GM21447 (cell line): ENCODE measurements at regions not wholly inside any gene's neighbourhood (a gene's known extent, or its start where the extent isn't known, plus 50 kb on each side); places are given as distances from the start of the nearest gene placed in this dataset.
A peak's percentile ranks its signal among the peaks of the same experiment; 100 is the strongest.

ENCODE experiments used
- ATAC-seq: cut with Tn5 transposase; IDR thresholded peaks from one replicate; pipeline ENCODE4 v1.9.1; 2021; ENCODE audit not compliant: unreplicated experiment

- ATAC-seq: peak; percentile 97
Measured at GRCh38 chr7:35537067-35538023, 157.6 kb downstream of the HERPUD2 start.

GRCh38 chr7:35536396-35536826 is 158.5 kb downstream of the HERPUD2 start:
- ATAC-seq: no peak

- ATAC-seq: no peak
Measured at GRCh38 chr7:35533902-35534301, 161.0 kb downstream of the HERPUD2 start.

GRCh38 chr7:35530124-35531109 is 164.5 kb downstream of the HERPUD2 start:
- no peak for ATAC-seq

- no peak for ATAC-seq
Measured at GRCh38 chr7:35529713-35530112, 165.2 kb downstream of the HERPUD2 start.

- no peak for ATAC-seq
Measured at GRCh38 chr7:35528381-35528977, 166.5 kb downstream of the HERPUD2 start.

GRCh38 chr7:35526645-35527044 is 168.3 kb downstream of the HERPUD2 start:
- no peak for ATAC-seq

- no peak for ATAC-seq
Measured at GRCh38 chr7:35524112-35524804, 170.7 kb downstream of the HERPUD2 start.

GRCh38 chr7:35523292-35523691 is 171.6 kb downstream of the HERPUD2 start:
- no peak for ATAC-seq

- no peak for ATAC-seq
Measured at GRCh38 chr7:35522697-35523096, 172.2 kb downstream of the HERPUD2 start.

- no peak for ATAC-seq
Measured at GRCh38 chr7:35521941-35522340, 173.0 kb downstream of the HERPUD2 start.

- ATAC-seq: no peak
Measured at GRCh38 chr7:35520810-35521625, 173.9 kb downstream of the HERPUD2 start.

GRCh38 chr7:35519971-35520809 is 174.7 kb downstream of the HERPUD2 start:
- ATAC-seq: peak; percentile 85

- ATAC-seq: no peak
Measured at GRCh38 chr7:35518767-35519166, 176.2 kb downstream of the HERPUD2 start.

- no peak for ATAC-seq
Measured at GRCh38 chr7:35516498-35516897, 178.4 kb downstream of the HERPUD2 start.

- no peak for ATAC-seq
Measured at GRCh38 chr7:35513828-35514227, 181.1 kb downstream of the HERPUD2 start.

- no peak for ATAC-seq
Measured at GRCh38 chr7:35513195-35513594, 181.7 kb downstream of the HERPUD2 start.

GRCh38 chr7:35512716-35513115 is 182.2 kb downstream of the HERPUD2 start:
- ATAC-seq: no peak
